ENCODE measurements at regions not wholly inside any gene's neighbourhood (a gene's known extent, or its start where the extent isn't known, plus 50 kb on each side); places are given as distances from the start of the nearest gene placed in this dataset.

DNA sequence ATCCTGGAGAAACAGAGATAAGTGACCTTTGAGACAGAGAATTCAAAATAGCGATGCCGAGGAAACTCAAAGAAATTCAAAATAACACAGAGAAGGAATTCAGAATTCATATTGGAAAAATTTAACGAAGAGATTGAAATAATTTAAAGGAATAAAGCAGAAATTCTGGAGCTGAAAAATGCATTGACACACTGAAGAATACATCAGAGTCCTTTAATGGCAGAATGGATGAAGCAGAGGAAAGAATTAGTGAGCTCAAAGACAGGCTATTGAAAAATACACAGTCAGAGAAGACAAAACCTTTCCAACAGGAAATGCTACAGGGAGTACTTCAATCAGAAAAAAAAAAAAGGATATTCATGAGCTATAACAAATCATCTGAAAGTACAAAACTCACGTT, 185.8 kb downstream of the PARM1 start:
- intact Hi-C loops (cut with micrococcal nuclease), result no loop called here
- Mint-ChIP-seq H3K27ac (ENCODE audit: low read depth, unreplicated experiment) (no peak overlapping the region), H3K9me3 (ENCODE audit: unreplicated experiment) (peaks cover 20% of the 10 kb centered on the region), H3K4me3 (ENCODE audit: unreplicated experiment) (no peak overlapping the region), H3K36me3 (ENCODE audit: insufficient read depth, unreplicated experiment) (peaks cover 28% of the 10 kb centered on the region), H3K27me3 (ENCODE audit: insufficient read depth, unreplicated experiment) (no peaks in the 10 kb centered on the region), H3K4me1 (ENCODE audit: insufficient read depth, unreplicated experiment) (no peaks in the 10 kb centered on the region)
- no peak for DNase-seq (ENCODE audit: unreplicated experiment)
- no peak for TF ChIP-seq CTCF (IDR thresholded peaks at IDR 0.05; ENCODE audit: unreplicated experiment)
- BruUV-seq (replicated peaks), result no TSS peak
- ChIA-PET POLR2A (interaction anchor here (0.7 kb wide), 1 partner anchor 234 kb away, joined by 3 read pairs; no protein-coding TSS in a partner anchor), CTCF (interaction anchor here (0.5 to 0.6 kb wide), 2 partner anchors 8 to 51 kb away, joined by 4 read pairs; no protein-coding TSS in a partner anchor)

DNA sequence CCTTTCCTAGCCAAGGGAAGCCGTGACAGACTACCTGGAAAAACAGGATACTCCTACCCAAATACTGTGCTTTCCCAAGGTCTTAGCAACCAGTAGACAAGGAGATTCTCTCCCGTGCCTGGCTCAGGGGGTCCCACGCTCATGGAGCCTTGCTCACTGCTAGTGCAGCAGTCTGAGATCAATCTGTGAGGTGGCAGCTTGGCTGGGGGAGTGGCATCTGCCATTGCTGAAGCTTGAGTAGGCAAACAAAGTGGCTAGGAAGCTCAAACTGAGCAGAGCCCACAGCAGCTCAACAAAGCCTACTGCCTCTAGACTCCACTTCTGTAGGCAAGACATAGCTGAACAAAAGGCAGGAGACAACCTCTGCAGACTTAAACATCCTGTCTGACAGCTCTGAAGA, 177.1 kb downstream of the PARM1 start:
- ChIA-PET CTCF (interaction anchor here (0.9 kb wide), 1 partner anchor 235 kb away, joined by 4 read pairs; no protein-coding TSS in a partner anchor), POLR2A (no interaction called here)
- Mint-ChIP-seq H3K36me3 (ENCODE audit: insufficient read depth, unreplicated experiment) (peaks cover 10% of the 10 kb centered on the region), H3K27me3 (ENCODE audit: insufficient read depth, unreplicated experiment) (no peaks in the 10 kb centered on the region), H3K4me3 (ENCODE audit: unreplicated experiment) (no peak overlapping the region), H3K9me3 (ENCODE audit: unreplicated experiment) (peaks cover 13% of the 10 kb centered on the region), H3K27ac (ENCODE audit: low read depth, unreplicated experiment) (no peak overlapping the region), H3K4me1 (ENCODE audit: insufficient read depth, unreplicated experiment) (no peaks in the 10 kb centered on the region)
- intact Hi-C loops (cut with micrococcal nuclease), result no loop called here
- no peak for DNase-seq (ENCODE audit: unreplicated experiment)
- no peak for TF ChIP-seq CTCF (IDR thresholded peaks at IDR 0.05; ENCODE audit: unreplicated experiment)
- BruUV-seq (replicated peaks), result no TSS peak

- Mint-ChIP-seq H3K27ac (ENCODE audit: low read depth, unreplicated experiment) (no peak overlapping the region), H3K4me3 (ENCODE audit: unreplicated experiment) (no peak overlapping the region), H3K4me1 (ENCODE audit: insufficient read depth, unreplicated experiment) (no peaks in the 10 kb centered on the region), H3K36me3 (ENCODE audit: insufficient read depth, unreplicated experiment) (peaks cover 3% of the 10 kb centered on the region), H3K9me3 (ENCODE audit: unreplicated experiment) (peaks cover 12% of the 10 kb centered on the region), H3K27me3 (ENCODE audit: insufficient read depth, unreplicated experiment) (no peaks in the 10 kb centered on the region)
- ChIA-PET CTCF (interaction anchor here (0.6 kb wide), 1 partner anchor 183 kb away, joined by 3 read pairs; no protein-coding TSS in a partner anchor), POLR2A (no interaction called here)
- peak; percentile 17 for DNase-seq (ENCODE audit: unreplicated experiment)
- TF ChIP-seq CTCF (IDR thresholded peaks at IDR 0.05; ENCODE audit: unreplicated experiment), result no peak
- intact Hi-C loops (cut with micrococcal nuclease), result no loop called here
- no TSS peak for BruUV-seq (replicated peaks)
Observed at GRCh38 chr4:75107755-75108612, 175.1 kb downstream of the PARM1 start.

DNA sequence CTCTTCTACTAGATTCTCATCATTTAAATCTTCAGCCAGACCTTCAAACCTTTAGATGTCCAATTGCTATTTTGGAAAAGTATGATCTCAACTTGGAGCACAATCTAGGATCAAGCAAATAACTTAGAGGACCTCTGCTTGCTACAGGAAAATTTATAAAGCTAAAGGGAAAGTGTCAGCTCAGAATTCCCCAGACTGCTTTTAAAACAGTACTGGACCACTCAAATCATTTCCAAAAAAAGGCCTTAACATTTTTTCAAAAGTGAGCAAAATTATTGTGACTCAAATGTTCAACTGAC, 169.8 kb downstream of the PARM1 start:
- H3K27me3 Mint-ChIP-seq (ENCODE audit: insufficient read depth, unreplicated experiment), result no peaks in the 10 kb centered on the region
- no peak overlapping the region for H3K4me3 Mint-ChIP-seq (ENCODE audit: unreplicated experiment)
- intact Hi-C loops (cut with micrococcal nuclease), result no loop called here
- H3K36me3 Mint-ChIP-seq (ENCODE audit: insufficient read depth, unreplicated experiment), result no peaks in the 10 kb centered on the region
- no peak for TF ChIP-seq CTCF (IDR thresholded peaks at IDR 0.05; ENCODE audit: unreplicated experiment)
- CTCF ChIA-PET, result no interaction called here
- no peak overlapping the region for H3K27ac Mint-ChIP-seq (ENCODE audit: low read depth, unreplicated experiment)
- BruUV-seq (replicated peaks), result no TSS peak
- DNase-seq (ENCODE audit: unreplicated experiment), result no peak
- peaks cover 12% of the 10 kb centered on the region for H3K9me3 Mint-ChIP-seq (ENCODE audit: unreplicated experiment)
- POLR2A ChIA-PET, result interaction anchor here (1.1 to 1.3 kb wide), 2 partner anchors 36 to 411 kb away, joined by 4 to 5 read pairs; partner anchors contain the start of genes RCHY1 and THAP6
- no peaks in the 10 kb centered on the region for H3K4me1 Mint-ChIP-seq (ENCODE audit: insufficient read depth, unreplicated experiment)
